SHP77 (cell line): ENCODE measurements at regions not wholly inside any gene's neighbourhood (a gene's known extent, or its start where the extent isn't known, plus 50 kb on each side); places are given as distances from the start of the nearest gene placed in this dataset.
A peak's percentile ranks its signal among the peaks of the same experiment; 100 is the strongest.

Experiments used
- DNase-seq, 2 experiments: peaks; one replicate each; lab custom pipeline; 2025; lab: John Stamatoyannopoulos, UW

DNA sequence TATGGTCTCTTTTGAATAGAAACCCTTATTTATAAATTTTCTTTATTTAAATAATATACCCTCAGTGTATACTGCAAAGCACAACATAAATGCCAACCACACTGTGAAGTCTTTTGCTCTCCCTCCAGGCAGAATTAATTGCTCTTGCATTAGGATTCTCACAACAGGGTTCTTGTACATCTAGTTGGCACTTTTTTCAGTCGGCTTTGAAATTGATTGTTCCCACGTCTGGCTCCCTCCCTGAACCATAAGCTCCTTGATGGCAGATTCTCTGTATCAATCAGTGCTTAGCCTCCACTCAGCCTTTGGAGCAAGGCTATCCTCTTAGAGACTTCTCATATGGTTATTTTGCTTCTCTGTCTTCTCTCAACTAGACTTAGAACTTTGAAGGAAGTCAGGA is 288.0 kb upstream of the POU3F2 start:
- no peak for DNase-seq

DNA sequence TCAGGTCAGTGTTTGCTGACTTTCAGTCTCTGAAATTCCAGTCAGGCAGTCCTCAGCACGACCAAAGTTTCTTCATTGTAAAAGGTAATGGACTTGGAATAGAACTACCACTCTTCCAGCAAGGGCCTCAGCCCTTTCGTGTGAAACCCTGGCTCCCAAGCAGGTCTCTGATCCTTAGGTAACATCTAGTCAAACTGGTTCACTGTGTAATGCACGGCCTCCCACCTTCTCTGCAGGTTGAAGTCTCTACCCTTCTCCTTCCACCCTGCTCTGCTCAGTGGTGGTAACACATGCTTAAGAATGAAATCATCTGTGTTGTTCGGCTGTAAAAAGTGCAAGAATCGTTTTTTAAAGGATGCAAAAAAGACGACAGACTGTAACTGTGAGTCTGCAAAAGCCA is 287.2 kb upstream of the POU3F2 start:
- no peak for DNase-seq

DNA sequence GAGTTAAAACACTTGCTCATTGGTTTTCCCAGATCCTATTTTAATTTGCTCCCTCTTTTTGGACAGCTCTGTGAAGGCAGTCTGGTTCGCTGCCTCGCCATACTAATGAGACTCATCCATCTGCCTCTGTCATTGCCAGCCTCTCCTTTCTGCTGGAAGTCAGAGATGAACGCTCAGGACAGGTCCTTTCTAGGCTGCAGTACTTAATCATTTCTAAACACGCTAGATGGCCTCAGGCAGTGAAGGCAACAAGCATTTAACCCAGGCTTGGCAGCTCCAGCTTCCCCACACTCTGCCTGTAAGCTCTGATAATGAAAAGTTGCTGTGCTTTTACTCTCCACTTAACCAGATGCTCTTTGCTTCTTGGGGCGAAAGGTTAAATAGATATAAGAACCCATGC is 286.7 kb upstream of the POU3F2 start:
- no peak for DNase-seq

DNA sequence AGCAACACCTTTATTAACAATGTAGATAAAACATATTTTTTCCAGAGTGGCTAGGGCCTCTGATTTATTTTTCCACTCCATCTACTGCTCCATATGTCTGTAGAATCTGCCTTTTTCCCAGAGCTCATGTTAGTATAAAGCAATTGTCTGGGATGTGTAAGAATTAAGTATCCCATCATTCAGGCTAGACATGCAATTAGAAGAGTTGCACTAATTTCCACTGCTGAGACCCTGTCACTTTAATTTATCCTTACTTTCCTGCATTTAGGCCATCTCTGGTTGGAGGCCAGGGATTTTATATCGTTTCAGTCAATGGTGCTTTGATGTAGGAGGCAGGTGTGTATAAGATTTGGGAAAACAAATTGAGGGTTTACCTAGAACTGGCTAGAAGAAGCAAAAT is 286.1 kb upstream of the POU3F2 start:
- no peak for DNase-seq

- DNase-seq = no peak
Measured at GRCh38 chr6:98560418-98560817, 274.0 kb upstream of the POU3F2 start.

DNA sequence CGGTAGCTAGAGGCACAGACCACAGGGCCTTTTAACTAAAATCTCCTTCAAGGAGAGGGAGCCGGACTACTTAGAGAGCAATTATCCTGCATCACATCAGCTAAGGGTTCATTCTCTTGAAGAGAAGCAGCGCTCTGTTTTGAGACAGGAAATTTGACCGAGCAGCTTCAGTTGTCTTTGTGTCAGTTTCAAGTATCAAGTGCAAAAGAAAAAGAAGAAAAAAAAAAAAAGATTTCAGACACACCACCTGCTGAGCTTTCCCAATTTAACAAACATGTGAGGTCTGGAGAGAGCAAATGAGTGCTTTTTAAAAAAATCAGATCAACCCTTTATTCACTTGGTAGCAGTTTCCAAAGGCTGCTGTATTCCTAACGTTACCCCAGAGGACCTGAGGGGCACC is 273.5 kb upstream of the POU3F2 start:
- no peak for DNase-seq

- no peak for DNase-seq
Measured at GRCh38 chr6:98566126-98566525, 268.2 kb upstream of the POU3F2 start.

DNA sequence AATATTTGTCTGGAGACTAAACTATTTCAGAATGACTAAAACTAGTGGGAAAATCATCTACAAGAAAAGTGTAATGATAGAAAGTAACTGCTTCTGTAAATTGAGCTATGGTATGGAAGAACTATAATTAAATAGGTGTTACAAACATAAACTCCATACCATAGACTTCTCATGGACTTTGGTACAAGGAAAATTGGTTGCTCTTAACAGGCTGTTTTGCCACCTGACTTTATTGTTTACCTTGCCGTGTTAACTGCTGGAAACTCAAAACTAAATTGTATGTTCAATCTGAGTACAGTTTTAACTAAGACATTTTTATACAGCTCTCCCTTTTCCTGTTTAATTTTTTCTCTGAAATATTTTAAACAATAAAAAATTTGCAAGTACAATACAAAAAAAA is 261.8 kb upstream of the POU3F2 start:
- no peak for DNase-seq

DNA sequence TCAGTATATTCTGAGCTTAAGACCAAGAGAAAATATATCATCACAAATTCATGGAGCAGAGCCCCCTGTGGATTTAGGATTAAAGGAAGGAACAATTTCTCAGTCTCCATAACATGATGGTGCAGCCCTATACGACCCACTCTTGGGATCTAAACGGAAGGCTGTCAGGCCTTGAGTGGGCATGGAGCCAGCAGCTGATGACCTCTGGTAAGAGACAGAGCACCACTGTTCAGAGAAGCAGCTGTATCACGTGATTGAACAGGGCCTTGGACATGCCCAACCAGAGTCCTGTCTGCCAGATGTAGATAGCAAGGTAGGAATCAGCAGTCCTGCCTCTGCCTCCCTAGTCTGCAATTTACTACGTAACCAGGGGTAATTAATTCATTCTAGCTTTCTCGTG is 259.4 kb upstream of the POU3F2 start:
- peak in 1 of 2 experiments; percentile 52 for DNase-seq

- no peak for DNase-seq
Measured at GRCh38 chr6:98576791-98577190, 257.6 kb upstream of the POU3F2 start.

DNA sequence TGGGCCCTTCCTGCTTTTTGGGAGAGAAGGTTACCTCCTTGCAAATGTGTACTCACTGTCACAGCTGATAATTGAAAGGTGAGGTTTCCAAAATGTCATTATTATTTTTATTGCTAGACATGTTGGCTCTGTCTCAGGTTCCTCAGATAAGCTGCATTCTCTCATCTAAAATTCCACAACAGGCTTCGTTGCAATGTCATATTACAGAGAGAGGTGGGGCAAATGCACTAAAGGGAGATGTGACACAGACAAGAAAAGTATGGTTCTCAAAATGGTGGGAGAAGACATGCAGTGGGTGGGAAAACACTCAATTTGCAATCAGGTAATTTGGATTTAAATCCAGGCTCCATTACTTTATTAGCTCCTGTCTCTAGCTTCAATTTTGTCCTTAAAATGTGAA is 256.4 kb upstream of the POU3F2 start:
- no peak for DNase-seq

DNA sequence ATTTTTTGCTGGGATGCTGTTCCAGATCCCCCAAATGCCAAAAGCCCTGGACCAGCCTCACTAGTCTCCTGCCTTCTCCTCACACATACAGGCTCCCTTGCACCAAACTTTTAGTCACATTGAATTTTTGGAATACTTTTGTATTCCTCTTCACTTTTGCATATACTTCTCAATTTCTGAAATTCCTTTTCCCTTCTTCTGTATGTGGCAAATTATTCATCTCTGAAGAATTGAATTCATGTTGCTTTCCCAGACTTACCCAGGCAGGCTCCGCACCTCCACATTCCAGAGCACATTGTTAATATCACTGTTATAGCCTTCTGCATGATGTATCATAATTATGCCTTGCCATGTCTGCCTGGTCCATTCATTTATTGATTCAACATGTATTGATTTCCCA is 255.3 kb upstream of the POU3F2 start:
- no peak for DNase-seq

DNA sequence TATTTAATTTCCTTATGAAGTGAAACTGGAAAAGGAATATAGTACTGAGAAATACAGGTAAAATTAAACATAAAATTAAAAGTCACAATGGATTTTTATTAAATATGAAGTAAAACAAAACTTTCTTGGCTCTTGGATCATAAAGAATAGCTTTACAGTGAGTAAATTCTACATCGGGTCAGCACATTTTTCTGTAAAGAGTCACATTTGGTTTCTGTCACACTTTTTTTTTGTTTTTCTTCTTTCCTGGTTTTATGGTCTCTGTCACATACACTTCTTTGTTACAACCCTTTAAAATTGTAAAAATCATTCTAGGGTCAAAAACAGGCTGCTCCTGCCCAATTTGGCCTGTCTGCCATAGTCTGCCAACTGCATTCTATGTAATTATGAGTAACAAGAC is 254.4 kb upstream of the POU3F2 start:
- no peak for DNase-seq

GRCh38 chr6:98581705-98582104 is 252.7 kb upstream of the POU3F2 start:
- no peak for DNase-seq

DNA sequence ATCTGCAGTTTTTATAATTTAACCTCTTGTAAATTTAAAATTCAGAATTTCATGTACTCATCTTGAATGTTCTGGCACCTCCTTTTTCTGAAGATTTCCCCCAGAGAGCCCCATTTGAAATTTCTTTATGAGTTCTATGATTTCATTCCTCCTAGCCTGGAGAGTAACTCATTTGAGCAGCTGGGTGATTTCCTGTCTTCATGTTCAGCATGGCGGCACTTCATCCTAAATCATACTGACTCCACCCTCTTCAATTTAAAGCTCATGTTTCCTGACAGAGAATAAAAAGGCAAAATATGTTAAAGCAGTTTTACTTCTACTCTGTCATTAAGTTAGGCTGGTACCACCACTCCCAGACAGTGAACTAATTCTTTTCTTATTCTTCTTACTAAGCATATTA is 250.9 kb upstream of the POU3F2 start:
- DNase-seq = no peak

DNA sequence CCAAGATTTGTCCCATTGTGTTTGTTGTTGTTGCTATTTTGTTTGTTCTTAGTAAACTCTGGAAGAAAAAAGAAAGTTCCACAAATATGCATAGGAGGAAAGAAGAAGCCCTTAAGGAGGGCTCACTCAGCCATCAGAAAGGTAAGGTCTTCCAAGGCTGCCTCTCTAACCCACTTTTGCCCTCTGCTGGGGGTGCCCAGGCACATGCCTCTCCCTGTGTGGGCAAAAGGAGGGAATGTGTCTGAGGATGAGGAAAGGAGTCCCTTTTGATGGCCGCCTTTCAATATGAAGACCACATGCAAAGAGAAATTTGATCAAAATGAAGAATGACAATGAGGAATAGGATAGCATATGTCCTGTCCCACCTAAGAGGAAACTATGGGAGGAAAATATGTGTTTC is 248.2 kb upstream of the POU3F2 start:
- DNase-seq = no peak

DNA sequence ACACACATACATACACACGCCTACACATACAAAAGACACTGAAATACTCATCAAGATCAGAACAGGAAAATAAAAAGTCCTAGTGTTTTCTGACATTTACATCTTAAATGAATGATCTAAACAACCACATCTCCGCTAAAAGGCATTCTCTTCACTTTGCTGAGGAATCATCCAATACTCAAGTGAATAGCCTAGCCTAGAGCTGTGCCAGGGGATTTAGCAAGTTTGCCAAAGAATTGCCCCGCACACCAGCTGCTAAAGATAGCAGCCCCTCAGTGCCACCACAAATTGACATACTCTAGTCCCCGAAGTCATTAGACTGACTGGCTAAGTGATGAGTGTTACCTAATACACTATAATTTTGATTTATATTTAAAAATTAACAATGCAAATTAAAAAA is 246.8 kb upstream of the POU3F2 start:
- DNase-seq = no peak

DNA sequence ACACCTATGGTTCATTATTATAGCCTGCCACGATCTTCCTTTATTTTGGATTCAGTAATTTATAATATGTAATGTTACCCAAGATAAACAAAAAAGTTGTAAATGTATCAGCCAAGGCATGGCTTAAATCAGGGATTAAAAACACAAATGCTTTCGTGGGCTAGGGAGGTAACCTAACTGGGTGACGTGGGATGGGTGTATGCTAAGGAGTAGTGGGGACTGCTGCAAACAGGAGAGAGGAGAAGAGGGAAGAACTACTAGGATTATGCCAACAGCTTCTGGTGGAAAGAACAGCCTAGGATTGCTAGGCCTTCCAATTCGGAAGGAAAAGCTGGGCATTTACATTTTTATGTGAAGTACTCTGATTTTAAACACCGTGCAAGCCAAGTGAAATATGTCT is 244.8 kb upstream of the POU3F2 start:
- DNase-seq = no peak

DNA sequence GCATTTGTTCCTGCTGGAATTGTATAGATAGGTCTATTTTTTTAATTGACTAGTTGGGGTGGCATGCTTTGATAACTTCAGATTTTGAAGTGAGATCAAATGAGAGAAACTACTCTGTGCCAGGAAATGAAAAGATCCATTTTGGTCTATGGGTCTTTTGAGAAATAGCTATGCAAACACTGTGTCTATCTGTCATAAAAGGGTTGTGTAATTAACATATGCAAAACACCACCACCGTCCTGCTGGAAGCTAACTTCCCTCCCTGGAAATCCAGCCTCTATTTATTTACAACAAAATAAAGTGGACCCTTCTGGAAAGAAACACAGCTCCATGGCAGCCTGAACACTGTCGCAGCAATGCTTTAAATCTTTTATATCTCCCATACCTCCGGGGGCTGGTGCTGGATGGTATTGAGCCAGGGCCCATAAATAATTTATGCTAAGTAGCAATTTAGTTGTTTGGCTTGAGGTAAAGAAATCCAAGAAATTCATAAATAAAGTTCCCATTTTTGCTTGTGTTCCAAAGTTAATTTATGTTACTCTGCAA is 244.2 kb upstream of the POU3F2 start:
- DNase-seq = no peak

DNA sequence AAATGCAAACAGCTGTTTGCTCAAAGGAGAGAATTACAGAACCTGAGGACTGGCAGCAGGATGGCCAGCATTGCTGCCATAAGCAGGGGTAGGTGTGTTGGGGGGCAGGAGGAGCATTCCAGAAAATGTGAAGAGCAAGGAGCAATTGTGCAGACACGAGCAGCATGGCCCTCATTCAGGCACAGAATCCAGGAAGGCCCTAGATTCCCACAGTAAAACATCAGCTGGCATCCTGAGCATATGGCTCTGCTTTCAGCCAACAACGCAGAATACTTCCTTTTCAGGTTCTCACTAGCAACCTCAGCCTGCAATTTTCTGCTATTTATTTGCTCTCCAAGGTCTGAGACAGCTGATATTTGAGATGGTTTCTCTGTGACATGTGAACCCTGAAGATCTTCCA is 243.4 kb upstream of the POU3F2 start:
- DNase-seq = no peak

DNA sequence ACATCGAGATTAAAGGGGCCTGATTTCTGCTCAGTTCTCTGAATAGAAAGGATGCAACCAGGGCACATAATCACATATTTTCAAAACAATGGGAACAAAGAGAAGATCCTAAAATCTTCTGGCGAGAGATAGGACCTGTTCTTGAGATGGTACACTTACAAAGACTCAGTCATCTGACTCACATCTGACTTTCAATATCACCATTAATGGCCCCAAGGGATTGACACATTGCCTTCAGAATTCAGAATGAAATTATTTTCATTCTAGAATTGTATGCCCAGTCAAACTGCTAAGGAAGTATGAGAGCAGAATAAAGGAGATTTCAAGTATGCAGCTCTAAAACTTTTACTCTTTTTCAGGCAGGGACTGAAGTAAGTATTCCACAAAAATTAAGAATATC is 240.7 kb upstream of the POU3F2 start:
- no peak for DNase-seq

- no peak for DNase-seq
Measured at GRCh38 chr6:98601716-98602115, 232.7 kb upstream of the POU3F2 start.

DNA sequence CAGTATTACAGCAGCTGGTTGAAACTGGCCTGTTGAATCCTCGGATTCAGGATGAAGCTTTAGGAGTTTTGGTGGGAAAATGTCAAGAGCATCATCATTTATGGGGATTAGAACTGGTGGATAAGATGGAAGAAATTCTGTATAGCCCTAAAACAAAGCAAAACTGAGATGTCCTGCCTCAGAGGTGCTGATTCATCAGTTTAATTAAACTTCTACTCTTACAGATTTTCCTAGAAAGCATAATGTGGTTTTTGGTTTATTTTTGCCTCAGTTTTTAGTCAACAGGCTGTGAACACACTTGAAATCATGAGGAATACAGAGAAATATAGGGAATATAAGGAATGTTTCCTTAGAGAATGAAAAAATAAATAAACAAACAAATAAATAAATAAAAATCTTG is 228.7 kb upstream of the POU3F2 start:
- DNase-seq = no peak

- no peak for DNase-seq
Measured at GRCh38 chr6:98627129-98627775, 207.1 kb upstream of the POU3F2 start.

- no peak for DNase-seq
Measured at GRCh38 chr6:98633886-98634285, 200.5 kb upstream of the POU3F2 start.
